GM18505 (cell line): ENCODE measurements at regions not wholly inside any gene's neighbourhood (a gene's known extent, or its start where the extent isn't known, plus 50 kb on each side); places are given as distances from the start of the nearest gene placed in this dataset.

Source experiments
- ATAC-seq: cut with Tn5 transposase; IDR thresholded peaks from one replicate; pipeline ENCODE4 v1.9.1; 2021; ENCODE audit not compliant: unreplicated experiment
- POLR2A ChIP-seq: IDR thresholded peaks from 4 replicates; pipeline ENCODE4 v1.6.1; 2011; ENCODE audit warnings: borderline replicate concordance; ENCODE audit not compliant: insufficient read depth, insufficient read length; ENCODE audit errors: extremely low read depth

DNA sequence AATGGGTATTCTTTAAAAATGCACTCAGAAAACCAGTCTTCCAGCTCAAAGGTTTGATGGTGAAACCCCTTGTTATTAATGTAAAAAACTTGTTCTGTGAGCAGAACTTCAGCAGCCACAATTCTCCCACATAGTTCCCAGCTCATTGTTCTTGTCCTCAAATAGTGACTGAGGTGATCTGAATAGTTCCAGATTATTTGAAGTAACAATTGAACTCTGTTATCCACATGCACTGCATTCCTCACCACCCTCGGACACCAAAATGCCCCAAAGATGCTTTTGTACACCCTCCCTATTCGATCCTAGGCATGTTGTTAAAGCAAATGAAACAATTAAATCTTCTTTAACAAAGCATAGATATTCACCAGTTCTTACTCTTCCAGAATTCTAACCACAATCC, 2186.8 kb upstream of the CELF4 start:
- TF ChIP-seq POLR2A, result no peak
- ATAC-seq, result no peak

DNA sequence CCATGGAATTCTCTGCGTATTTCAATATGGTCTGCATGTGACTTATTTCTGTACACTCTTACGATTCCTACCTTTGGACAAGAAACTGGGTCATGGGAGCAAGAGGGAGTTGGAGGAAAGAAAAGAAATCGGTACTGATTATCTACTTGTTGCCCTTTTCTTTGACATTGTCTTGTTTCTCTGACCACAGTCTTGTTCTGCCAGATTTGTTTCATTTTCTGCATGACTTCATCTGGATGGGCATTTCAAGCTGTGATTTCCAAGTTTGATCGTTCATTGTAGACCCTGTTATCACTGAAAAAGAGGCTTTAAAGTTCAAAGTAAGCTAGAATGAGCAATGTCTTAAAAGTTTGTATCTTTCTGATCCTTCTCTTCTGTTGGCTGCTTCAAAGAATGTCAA, 2186.3 kb upstream of the CELF4 start:
- ATAC-seq, result no peak
- TF ChIP-seq POLR2A, result no peak

DNA sequence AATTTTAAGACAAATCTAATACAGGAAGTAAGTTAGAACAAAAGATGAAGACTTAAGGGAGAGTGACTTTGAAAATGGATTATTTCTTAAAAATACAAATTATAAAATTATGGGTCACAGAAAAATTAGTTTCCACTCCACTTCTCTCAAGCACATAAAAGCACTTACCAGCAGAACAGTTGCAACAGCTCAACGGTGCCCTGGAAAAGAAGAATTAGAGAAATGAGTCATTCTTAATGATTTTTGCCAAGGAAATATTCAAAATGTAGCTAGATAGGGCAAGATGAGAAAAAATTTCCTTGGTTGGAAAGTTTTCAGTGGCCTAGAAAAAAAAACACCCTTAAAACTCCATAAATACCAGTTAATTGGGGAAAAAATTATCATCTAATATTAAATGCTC, 2185.6 kb upstream of the CELF4 start:
- TF ChIP-seq POLR2A, result no peak
- ATAC-seq, result no peak

DNA sequence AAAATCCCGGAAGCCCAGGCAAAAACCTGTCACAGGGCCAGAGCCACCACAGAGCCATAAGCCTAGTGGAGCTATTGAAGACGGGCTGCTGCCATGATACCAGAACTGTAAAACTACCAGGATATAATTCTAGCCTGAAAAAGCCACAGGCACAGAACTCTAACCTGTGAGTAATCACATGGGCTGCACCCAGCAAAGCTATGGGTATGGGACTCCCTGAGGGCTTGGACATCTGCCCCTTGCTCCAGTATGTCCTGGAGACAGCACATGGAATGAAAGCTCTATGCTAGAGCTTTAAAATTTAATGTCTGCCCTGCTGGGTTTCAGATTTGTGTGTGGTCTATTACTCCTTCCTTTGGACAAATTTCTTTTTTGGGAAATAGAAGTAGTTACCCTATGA, 2183.6 kb upstream of the CELF4 start:
- ATAC-seq, result no peak
- TF ChIP-seq POLR2A, result no peak

DNA sequence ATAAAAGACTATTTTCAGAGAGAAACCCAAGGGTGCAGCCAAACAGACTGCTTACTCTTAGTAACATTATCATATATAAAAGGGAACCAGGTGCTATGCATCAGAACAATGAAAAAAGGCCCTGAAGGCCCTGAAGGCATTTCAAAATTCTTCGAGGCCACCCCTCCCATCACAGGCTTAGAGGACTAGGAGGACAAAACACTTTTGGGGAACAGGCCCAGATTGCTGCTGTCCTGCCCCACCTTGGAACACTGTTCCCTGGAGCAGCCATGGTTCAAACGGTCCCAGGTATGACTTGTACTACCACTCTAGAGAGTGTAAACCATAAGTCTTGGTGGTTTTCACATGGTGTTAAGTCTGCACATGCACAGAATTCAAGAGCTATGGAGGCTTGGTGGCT, 2183.1 kb upstream of the CELF4 start:
- TF ChIP-seq POLR2A, result no peak
- no peak for ATAC-seq

DNA sequence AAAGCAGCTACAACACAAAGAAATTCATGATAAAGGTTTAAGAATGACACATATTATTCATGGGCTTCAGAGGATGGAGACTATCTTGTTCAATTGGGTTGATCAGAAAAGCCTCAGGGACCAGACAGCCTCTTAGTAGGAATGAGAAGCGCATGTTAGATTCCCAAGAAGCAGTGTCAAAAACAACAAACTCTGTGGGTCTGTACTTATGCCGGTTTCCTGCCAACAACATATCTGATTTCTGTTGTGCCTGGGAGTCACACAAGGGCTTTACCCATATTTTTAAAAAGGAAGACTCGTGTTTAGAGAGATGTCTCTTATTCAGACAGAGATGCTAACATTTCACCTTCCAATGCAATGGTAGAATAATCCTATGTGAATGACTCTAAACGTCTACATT, 2180.6 kb upstream of the CELF4 start:
- TF ChIP-seq POLR2A, result no peak
- no peak for ATAC-seq

DNA sequence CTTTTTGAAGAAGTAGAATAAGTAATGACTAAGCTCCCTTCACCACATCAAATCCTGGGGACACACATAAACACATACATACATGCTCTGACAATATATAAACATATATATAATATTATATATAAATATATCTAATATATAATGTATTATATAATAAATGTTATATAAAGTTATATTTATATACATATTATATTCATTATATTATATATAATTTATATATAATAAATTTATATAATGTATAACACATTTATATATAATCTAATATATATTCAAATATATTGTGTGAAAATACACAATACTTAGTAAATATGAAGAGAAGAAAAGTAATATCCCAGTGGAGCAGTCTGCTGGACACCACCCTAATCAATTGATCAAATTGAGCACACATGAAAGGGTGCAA, 2177.9 kb upstream of the CELF4 start:
- ATAC-seq, result no peak
- no peak for TF ChIP-seq POLR2A

DNA sequence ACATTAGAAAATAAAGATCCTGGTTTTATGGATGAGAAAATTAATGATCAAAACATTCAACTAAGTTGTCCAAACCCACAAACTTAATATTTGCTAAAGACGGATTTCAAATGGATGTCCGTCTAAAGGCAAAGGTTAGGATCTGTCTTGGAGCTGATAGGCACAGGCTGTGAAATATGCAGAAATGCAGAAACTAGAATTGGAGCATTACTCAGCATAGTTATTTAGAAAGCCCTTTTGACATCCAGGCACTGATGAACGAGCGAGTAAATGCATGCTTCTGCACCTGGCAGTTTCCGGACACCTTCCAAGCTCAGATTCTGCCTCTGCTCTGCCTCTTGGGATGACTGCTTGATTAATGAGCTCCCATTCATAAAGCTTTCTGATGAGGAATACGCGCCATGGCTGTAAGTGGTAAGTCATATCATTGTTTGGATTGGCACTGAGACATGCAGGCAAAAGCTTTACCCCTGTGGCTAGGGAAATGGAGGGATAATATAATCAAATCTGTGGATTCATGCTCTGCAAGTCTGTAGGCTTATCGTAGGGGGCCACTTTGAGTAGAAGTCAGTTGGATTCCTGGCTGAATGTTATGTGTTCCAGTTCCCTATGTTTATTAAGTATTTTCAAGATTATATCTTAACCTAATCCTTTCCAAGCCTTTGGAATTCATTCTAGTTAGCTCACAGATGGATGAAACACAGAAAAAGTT, 2176.3 kb upstream of the CELF4 start:
- ATAC-seq, result no peak
- no peak for TF ChIP-seq POLR2A

DNA sequence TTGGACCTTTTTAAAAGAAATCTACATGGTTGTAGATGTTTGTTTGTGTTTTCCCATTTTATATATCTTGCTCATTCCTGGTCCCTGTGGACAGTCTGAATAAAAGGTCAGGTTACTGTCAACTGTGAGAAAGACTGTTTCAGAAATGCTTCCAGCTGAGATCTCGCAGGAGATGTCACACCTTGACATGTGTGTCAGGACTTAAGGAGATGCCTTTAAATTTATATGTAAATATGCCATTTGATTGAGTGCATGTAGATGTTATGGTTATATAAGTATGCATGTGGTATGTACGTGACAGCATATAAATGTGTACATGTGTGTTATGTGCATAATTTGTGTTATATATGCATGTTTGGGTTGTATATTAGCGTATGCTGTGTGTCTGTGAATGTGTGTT, 2172.3 kb upstream of the CELF4 start:
- no peak for TF ChIP-seq POLR2A
- no peak for ATAC-seq

DNA sequence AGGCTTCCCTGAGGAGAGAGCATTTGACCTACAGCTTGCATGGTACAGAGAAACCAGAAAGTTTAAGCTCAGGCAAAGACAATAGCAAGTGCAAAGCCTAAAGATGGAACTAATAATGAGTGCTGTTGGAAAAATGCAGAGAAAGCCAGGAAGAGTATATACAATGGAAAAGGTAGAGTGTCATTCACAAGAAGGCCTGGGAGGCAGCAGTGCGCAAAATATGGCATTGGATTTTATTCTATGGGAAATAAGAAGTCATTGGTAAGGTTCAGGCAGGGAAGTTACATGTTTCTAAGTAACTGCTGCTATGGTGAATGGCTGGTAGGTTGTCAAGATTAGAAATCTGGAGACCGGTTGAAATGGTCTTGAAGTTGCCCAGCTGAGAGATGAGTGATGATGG, 2167.3 kb upstream of the CELF4 start:
- no peak for TF ChIP-seq POLR2A
- ATAC-seq, result no peak

DNA sequence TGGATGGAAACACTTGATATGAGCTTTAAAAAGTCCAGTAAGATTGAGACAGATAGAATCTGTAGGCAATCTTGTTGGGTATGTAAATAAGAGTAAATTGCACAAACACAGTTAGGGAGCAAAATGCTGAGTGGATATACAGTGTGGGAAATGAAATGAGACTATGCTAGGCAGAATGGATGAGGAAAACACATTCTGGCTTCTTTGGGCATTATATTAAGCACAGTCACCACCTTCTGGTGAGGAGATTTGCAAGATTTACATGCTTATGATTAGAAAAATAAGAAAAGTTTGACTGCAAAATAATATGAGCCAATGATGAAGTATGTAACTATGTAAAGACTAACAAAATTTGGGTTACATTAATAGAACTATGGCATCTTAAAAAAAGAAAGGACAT, 2165.0 kb upstream of the CELF4 start:
- TF ChIP-seq POLR2A, result no peak
- ATAC-seq, result no peak

DNA sequence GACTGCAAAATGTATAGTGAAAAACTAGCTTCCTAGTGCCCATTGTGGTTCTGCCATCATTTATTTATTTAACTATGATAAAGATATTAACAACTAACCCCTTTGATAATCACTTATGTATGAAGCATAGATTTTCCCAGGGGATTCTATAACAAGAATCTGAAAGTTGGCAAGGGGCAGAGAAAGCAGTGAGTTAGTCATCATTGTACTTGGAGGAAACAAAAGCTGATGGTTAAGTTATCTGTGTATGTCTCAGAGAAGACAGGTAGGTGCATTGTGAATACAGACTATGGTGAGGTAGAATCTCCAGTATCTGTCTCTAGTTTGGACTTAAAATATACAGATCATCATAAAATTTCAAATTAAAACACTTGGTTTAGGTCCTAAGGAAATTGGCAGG, 2159.1 kb upstream of the CELF4 start:
- no peak for TF ChIP-seq POLR2A
- ATAC-seq, result no peak

DNA sequence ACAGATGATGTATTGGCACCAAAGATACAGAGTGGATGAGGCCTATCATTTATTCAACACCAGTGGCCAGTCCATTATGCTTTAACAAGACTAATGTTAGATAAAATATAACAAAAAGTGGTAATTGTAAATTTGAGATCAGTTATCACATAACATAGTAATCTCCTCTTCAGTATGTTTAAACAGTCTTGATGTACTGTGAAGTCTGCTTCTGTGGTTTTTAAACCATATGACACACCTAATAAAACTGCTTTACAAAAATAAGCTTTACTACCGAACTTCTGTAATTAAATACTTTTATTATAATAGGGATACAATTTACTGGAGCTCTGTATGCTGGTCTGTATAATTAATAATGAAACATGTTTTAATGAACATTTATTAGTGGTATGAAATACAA, 2156.1 kb upstream of the CELF4 start:
- TF ChIP-seq POLR2A, result no peak
- no peak for ATAC-seq

DNA sequence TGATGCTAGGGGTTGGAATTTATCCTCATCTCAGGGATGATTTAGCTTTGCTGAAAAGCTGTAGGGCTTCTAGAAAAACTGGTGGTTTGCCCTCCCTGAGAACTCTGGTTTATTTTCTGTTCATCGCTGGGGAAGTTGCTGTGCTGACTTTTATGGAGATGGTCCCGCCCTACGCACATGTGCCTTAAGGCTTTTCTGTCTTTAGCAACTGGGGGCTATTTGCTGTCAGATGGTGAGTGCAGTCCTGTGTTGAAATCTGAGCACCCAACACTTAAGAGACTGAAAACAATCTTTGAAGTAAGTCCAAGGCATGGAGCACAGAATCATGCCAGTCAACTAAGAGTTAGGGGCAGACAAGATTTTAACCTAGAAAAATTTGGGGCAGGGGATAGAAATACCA, 2148.4 kb upstream of the CELF4 start:
- no peak for TF ChIP-seq POLR2A
- ATAC-seq, result no peak

DNA sequence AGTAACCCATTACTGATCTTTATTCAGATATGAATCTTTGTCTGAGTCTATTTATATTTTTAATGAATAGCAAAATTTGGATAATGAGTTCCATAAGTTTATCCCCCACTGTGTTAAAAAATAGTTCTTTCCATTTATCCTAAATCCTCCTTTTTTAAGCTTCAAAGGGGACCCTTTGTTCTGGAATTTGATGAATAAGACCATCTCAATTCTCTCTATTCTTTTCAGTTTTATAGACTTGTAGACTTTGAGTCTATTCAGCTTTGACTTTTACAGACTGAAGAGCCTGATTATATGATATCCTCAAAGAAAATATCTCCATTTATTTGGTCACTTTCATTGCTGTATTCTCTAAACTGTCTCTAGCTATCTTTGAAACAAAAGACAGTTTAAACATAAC, 2146.1 kb upstream of the CELF4 start:
- no peak for TF ChIP-seq POLR2A
- ATAC-seq, result no peak
